Endothelial cell of umbilical vein (primary cell): ENCODE measurements at regions not wholly inside any gene's neighbourhood (a gene's known extent, or its start where the extent isn't known, plus 50 kb on each side); places are given as distances from the start of the nearest gene placed in this dataset.

ENCODE experiments used
- EZH2 ChIP-seq: IDR thresholded peaks from 2 replicates; pipeline ENCODE4 v1.6.1; 2012; ENCODE audit warnings: borderline replicate concordance, low read depth, mild to moderate bottlenecking, moderate library complexity, low read length, inconsistent platforms; ENCODE audit not compliant: severe bottlenecking
- MYC ChIP-seq: IDR thresholded peaks from one replicate; pipeline ENCODE4 v1.6.1; 2011; ENCODE audit warnings: mild to moderate bottlenecking, low read depth, low read length
- POLR2A ChIP-seq: IDR thresholded peaks from 2 replicates; pipeline ENCODE4 v1.6.1; 2012; ENCODE audit warnings: low read depth, mild to moderate bottlenecking, control low read depth, low read length
- TF ChIP-seq, protein P1 (sequence below), 2 donors: IDR thresholded peaks; 1 replicate in 1 of 2; 2 replicates in 1 of 2; pipeline ENCODE4 v1.5.1; 2011; ENCODE audit warnings: low read length in 2 of 2, mild to moderate bottlenecking in 2 of 2, moderate library complexity in 2 of 2, control low read depth in 1 of 2, inconsistent platforms in 1 of 2, low read depth in 1 of 2; ENCODE audit not compliant: insufficient read depth in 1 of 2; ENCODE audit errors: extremely low read depth in 1 of 2
- TF ChIP-seq, protein P2 (sequence below): IDR thresholded peaks from 2 replicates; pipeline ENCODE4 v1.6.1; 2011; ENCODE audit not compliant: insufficient read depth, insufficient read length

DNA sequence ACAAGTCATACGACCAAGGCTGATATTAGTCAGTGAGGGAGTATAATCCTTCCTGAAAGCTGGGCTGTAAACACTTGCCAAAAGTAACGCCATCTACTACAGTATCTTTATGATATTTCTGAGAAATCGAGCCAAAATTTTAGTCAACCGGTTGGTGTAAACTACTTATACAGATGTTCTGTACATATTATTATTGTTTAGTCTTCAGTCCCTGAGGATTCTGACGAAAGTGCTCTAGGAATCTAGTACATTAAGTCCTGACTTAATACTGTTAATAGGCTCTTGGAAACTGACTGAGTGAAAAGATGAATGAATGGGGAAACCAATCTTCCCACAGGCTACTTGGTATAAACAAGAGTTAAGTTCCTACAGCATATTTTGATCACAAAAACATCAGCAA lies 274.3 kb downstream of the USP25 start:
- TF ChIP-seq, protein P1, sequence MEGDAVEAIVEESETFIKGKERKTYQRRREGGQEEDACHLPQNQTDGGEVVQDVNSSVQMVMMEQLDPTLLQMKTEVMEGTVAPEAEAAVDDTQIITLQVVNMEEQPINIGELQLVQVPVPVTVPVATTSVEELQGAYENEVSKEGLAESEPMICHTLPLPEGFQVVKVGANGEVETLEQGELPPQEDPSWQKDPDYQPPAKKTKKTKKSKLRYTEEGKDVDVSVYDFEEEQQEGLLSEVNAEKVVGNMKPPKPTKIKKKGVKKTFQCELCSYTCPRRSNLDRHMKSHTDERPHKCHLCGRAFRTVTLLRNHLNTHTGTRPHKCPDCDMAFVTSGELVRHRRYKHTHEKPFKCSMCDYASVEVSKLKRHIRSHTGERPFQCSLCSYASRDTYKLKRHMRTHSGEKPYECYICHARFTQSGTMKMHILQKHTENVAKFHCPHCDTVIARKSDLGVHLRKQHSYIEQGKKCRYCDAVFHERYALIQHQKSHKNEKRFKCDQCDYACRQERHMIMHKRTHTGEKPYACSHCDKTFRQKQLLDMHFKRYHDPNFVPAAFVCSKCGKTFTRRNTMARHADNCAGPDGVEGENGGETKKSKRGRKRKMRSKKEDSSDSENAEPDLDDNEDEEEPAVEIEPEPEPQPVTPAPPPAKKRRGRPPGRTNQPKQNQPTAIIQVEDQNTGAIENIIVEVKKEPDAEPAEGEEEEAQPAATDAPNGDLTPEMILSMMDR (IDR thresholded peaks at IDR 0.05; ENCODE audit: extremely low read depth in 1 of 2, insufficient read depth in 1 of 2, low read depth in 1 of 2, low read length in 2 of 2) = no peak
- TF ChIP-seq, protein P2, sequence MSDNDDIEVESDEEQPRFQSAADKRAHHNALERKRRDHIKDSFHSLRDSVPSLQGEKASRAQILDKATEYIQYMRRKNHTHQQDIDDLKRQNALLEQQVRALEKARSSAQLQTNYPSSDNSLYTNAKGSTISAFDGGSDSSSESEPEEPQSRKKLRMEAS = no peak
- no peak for TF ChIP-seq POLR2A
- no peak for TF ChIP-seq MYC
- no peak for TF ChIP-seq EZH2
